Pancreas (tissue), 10 donors: ENCODE measurements at regions not wholly inside any gene's neighbourhood (a gene's known extent, or its start where the extent isn't known, plus 50 kb on each side); places are given as distances from the start of the nearest gene placed in this dataset.

ENCODE experiments used
- ATAC-seq, 4 donors: fragments of 200-7000 bp; cut with Tn5 transposase; one replicate each; pipeline versions ENCODE4 v1.8.0 to v1.9.1; 2020; ENCODE audit warnings: mild to moderate bottlenecking in 4 of 4, moderate library complexity in 4 of 4
- DNase-seq, 6 donors: peaks; one replicate each; pipeline ENCODE4 v3.0.0-alpha.2; 2020
- FAIRE-seq: peaks from 2 replicates; lab custom pipeline; 2012; peaks lifted over from hg19 to GRCh38; lab: Jason Lieb, UNC
- H3K27ac ChIP-seq, 4 donors: fragments of 200-600 bp; sonication (generic); 1 replicate in 3 of 4; 2 replicates in 1 of 4; pipeline versions ENCODE4 v1.5.0 to v1.8.0; 2020
- H3K27me3 ChIP-seq, 4 donors: fragments of 200-600 bp; one replicate each; pipeline ENCODE4 v1.8.0; 2021
- H3K36me3 ChIP-seq, 3 donors: fragments of 200-600 bp; sonication (generic) in 1 of 3; one replicate each; pipeline versions ENCODE4 v1.5.0 to v1.8.0; 2020 to 2021
- H3K4me1 ChIP-seq, 3 donors: fragments of 200-600 bp; one replicate each; pipeline ENCODE4 v1.8.0; 2021
- H3K4me3 ChIP-seq, 4 donors: fragments of 200-600 bp; sonication (generic) in 2 of 4; one replicate each; pipeline versions ENCODE4 v1.5.0 to v1.8.0; 2020 to 2021
- H3K9me3 ChIP-seq, 4 donors: fragments of 200-600 bp; one replicate each; pipeline ENCODE4 v1.8.0; 2021
- CTCF ChIP-seq, 4 donors: fragments of 200-600 bp; sonication (generic) in 3 of 4; IDR thresholded peaks; one replicate each; pipeline versions ENCODE4 v1.5.0 to v1.8.0; 2021; ENCODE audit warnings: antibody characterized with exemption in 4 of 4
- WGBS, 2 donors: extraction: QIAGEN DNeasy Blood & Tissue Kit; methylation state at CpG; one replicate each; pipeline ENCODE4 v1.1.7; 2013; 5-methylcytosine and 5-hydroxymethylcytosine counted together
- intact Hi-C, 3 donors: fragments of 100-400 bp; cut with DNase I; formaldehyde crosslinking; loops; one replicate each; pipeline versions ENCODE4 v1.11.1 to v1.14.2; 2022
- donor health status: healthy with polysubstance abuse.
- donor health status: DM: no; HTN: no; CAD: no; lungs with moderate emphysema.
- donor health status: DM: no; HTN: no; CAD: no.
- donor health status: control.
- donor health status: control.
- donor health status: Bipolar disorder and iron deficiency.
- donor health status: DM: yes; HTN: yes; CAD: no.
- donor health status: DM: no; HTN: no; CAD: no.
- donor health status: DM: no; HTN: no; CAD: no.
- donor health status: DM: yes; HTN: yes; CAD: no.

GRCh38 chr4:83664741-83665140 lies 128.8 kb downstream of the GPAT3 start:
- 66 to 76% methylated on average over 5 of the region's 5 CpGs for WGBS, 2 donors
- Histone ChIP-seq H3K4me3 (no peak overlapping the region), H3K27ac (no peak overlapping the region), H3K4me1 (no peaks in the 10 kb centered on the region), H3K36me3 (no peaks in the 10 kb centered on the region), H3K27me3 (no peaks in the 10 kb centered on the region), H3K9me3 (no peaks in the 10 kb centered on the region)
- no peak for DNase-seq
- intact Hi-C loops, result no loop called here
- TF ChIP-seq CTCF (IDR thresholded peaks at IDR 0.05), result no peak
- no peak for FAIRE-seq
- ATAC-seq, result no peak

- DNase-seq (no peak), FAIRE-seq (no peak), ATAC-seq (no peak)
- 67 to 73% methylated on average over 10 of the region's 10 CpGs for WGBS, 2 donors
- H3K4me3 ChIP-seq, result no peak overlapping the region
- H3K36me3 ChIP-seq, result no peaks in the 10 kb centered on the region
- intact Hi-C loops, result no loop called here
- H3K27ac ChIP-seq, result no peak overlapping the region
- no peak for TF ChIP-seq CTCF (IDR thresholded peaks at IDR 0.05)
- no peaks in the 10 kb centered on the region for H3K9me3 ChIP-seq
- no peaks in the 10 kb centered on the region for H3K27me3 ChIP-seq
- no peaks in the 10 kb centered on the region for H3K4me1 ChIP-seq
Observed at GRCh38 chr4:83664071-83664470, 128.2 kb downstream of the GPAT3 start.

GRCh38 chr4:83662204-83662603 lies 126.3 kb downstream of the GPAT3 start:
- no peaks in the 10 kb centered on the region for H3K4me1 ChIP-seq
- no peak for FAIRE-seq
- no peak for TF ChIP-seq CTCF (IDR thresholded peaks at IDR 0.05)
- no peak overlapping the region for H3K4me3 ChIP-seq
- WGBS, 2 donors, result 42 to 74% methylated on average over 2 of the region's 2 CpGs
- no peaks in the 10 kb centered on the region for H3K27me3 ChIP-seq
- no peak for ATAC-seq
- H3K9me3 ChIP-seq, result no peaks in the 10 kb centered on the region
- intact Hi-C loops, result no loop called here
- H3K36me3 ChIP-seq, result no peaks in the 10 kb centered on the region
- DNase-seq, result no peak
- H3K27ac ChIP-seq, result no peak overlapping the region

- ATAC-seq (no peak), DNase-seq (no peak), FAIRE-seq (no peak)
- intact Hi-C loops, result no loop called here
- Histone ChIP-seq H3K9me3 (no peaks in the 10 kb centered on the region), H3K36me3 (no peaks in the 10 kb centered on the region), H3K4me1 (no peaks in the 10 kb centered on the region), H3K4me3 (no peak overlapping the region), H3K27ac (no peak overlapping the region), H3K27me3 (no peaks in the 10 kb centered on the region)
- 57 to 71% methylated on average over 2 of the region's 2 CpGs for WGBS, 2 donors
- TF ChIP-seq CTCF (IDR thresholded peaks at IDR 0.05), result no peak
Observed at GRCh38 chr4:83661359-83661758, 125.5 kb downstream of the GPAT3 start.

GRCh38 chr4:83660578-83660977 lies 124.7 kb downstream of the GPAT3 start:
- intact Hi-C loops, result no loop called here
- TF ChIP-seq CTCF (IDR thresholded peaks at IDR 0.05), result no peak
- no peak overlapping the region for H3K27ac ChIP-seq
- 41 to 44% methylated on average over 2 of the region's 2 CpGs for WGBS, 2 donors
- H3K36me3 ChIP-seq, result no peaks in the 10 kb centered on the region
- H3K9me3 ChIP-seq, result no peaks in the 10 kb centered on the region
- H3K4me3 ChIP-seq, result no peak overlapping the region
- DNase-seq (no peak), ATAC-seq (no peak), FAIRE-seq (no peak)
- no peaks in the 10 kb centered on the region for H3K27me3 ChIP-seq
- no peaks in the 10 kb centered on the region for H3K4me1 ChIP-seq
